ENCODE measurements at regions not wholly inside any gene's neighbourhood (a gene's known extent, or its start where the extent isn't known, plus 50 kb on each side); places are given as distances from the start of the nearest gene placed in this dataset.

DNA sequence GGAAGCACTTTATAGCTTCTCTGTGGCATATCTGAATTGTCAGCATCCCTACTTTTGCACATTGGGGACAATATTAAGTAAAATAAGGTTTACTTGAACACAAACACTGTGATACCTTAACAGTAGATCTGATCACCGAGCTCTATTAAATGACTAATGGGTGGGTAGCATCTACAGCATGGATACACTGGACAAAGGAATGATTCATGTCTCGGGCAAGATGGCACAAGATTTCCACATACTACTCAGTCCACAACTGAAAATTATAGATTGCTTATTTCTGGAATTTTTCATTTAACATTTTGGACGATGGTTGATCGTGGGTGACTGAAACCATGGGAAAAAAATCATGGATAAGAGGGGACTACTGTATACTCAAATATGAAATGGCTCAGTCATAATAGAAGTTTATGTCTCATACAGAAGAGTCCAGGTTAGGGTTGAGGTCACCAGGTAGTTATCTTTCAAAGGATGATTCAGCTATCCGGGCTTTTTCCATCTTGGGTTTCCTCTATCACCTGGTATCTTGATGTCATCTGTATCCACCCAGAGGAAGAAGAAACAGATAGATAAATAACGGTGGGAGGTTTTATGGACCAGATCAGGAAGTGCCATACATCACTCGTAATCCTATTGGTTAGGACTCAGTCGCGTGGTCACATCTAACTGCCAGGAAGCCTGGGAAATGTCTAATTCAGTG, 320.0 kb upstream of the RARB start:
- H3K4me1 ChIP-seq (ENCODE audit: control insufficient read depth, insufficient read depth, low read length) = no peaks in the 10 kb centered on the region
- TF ChIP-seq ZNF391 (tag by site-specific recombination; IDR thresholded peaks at IDR 0.05; ENCODE audit: borderline replicate concordance, low read depth) = no peak
- no peak for TF ChIP-seq ZNF335 (tag by site-specific recombination; conservative IDR thresholded peaks at IDR 0.05)
- 0 out of 2 replicates have a peak, but pooled peaks have one; percentile 32 for TF ChIP-seq ZNF184 (tag by site-specific recombination; IDR thresholded peaks at IDR 0.05)
- TF ChIP-seq KLF1 (tag by site-specific recombination; IDR thresholded peaks at IDR 0.05) = no peak
- TF ChIP-seq ZFP41 (tag by site-specific recombination; IDR thresholded peaks at IDR 0.05; ENCODE audit: borderline replicate concordance) = no peak
- TF ChIP-seq ZNF600 (tag by site-specific recombination; IDR thresholded peaks at IDR 0.05) = no peak
- ChIA-PET CTCF (interaction anchor here (0.7 kb wide), 1 partner anchor 168 kb away, joined by 3 read pairs; no protein-coding TSS in a partner anchor), POLR2A (no interaction called here)
- H3K4me3 ChIP-seq (ENCODE audit: low read depth, low read length) = no peak overlapping the region
- H3K36me3 ChIP-seq (ENCODE audit: control insufficient read depth in 2 of 2, insufficient read depth in 1 of 2, low read length in 2 of 2) = no peaks in the 10 kb centered on the region
- H3K9me3 ChIP-seq (ENCODE audit: control insufficient read depth, insufficient read depth, low read depth, low read length) = no peaks in the 10 kb centered on the region
- H3K27ac ChIP-seq (ENCODE audit: extremely low read depth, low read depth, low read length) = no peak overlapping the region

DNA sequence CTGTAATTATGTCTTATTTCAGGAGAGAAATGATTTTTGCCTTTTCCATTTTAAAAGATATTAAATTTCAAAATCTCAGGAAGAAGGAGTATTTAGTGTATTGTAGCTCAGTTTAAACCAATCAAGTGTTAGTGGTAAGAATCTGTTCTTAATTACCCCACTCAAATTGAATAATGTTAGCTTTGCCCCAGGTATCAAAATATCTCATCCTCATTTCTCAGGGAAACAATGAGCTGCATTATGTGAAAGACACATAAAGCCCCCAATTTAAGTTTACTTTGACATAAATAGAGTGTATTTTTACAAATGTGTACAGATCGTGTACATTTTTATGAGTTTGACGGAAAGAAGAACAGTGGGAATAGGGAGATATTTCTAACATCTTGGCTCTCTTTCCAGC, 317.4 kb upstream of the RARB start:
- POLR2A ChIA-PET = no interaction called here

DNA sequence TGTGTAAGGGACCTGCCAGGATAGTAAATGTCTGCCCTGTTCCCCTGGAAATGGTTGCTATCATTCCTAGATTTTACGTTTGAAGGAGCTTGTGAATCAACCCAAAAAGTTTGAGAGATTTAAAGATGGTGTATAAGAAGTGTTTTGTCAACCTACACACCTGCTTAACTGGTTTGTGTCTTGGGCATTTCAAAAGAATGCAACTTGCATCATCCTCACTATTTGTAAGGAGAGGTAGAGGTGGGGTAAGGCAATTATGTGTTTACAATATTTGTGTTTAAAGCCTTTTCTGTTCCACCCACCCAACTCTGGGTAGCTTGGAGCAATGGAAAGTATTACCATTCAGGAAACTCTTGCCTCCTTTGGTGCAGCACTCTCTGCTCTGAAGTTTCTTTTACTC, 314.2 kb upstream of the RARB start:
- POLR2A ChIA-PET = interaction anchor here (0.5 kb wide), 1 partner anchor 9 kb away, joined by 5 read pairs; no protein-coding TSS in a partner anchor
- no peak for TF ChIP-seq ZNF560 (tag by site-specific recombination; IDR thresholded peaks at IDR 0.05; ENCODE audit: borderline replicate concordance)
- no peak for TF ChIP-seq ZNF214 (tag by site-specific recombination; IDR thresholded peaks at IDR 0.05; ENCODE audit: borderline replicate concordance)
- TF ChIP-seq, protein P1, sequence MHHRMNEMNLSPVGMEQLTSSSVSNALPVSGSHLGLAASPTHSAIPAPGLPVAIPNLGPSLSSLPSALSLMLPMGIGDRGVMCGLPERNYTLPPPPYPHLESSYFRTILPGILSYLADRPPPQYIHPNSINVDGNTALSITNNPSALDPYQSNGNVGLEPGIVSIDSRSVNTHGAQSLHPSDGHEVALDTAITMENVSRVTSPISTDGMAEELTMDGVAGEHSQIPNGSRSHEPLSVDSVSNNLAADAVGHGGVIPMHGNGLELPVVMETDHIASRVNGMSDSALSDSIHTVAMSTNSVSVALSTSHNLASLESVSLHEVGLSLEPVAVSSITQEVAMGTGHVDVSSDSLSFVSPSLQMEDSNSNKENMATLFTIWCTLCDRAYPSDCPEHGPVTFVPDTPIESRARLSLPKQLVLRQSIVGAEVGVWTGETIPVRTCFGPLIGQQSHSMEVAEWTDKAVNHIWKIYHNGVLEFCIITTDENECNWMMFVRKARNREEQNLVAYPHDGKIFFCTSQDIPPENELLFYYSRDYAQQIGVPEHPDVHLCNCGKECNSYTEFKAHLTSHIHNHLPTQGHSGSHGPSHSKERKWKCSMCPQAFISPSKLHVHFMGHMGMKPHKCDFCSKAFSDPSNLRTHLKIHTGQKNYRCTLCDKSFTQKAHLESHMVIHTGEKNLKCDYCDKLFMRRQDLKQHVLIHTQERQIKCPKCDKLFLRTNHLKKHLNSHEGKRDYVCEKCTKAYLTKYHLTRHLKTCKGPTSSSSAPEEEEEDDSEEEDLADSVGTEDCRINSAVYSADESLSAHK (tag by site-specific recombination; IDR thresholded peaks at IDR 0.05) = no peak
- TF ChIP-seq, protein P2, sequence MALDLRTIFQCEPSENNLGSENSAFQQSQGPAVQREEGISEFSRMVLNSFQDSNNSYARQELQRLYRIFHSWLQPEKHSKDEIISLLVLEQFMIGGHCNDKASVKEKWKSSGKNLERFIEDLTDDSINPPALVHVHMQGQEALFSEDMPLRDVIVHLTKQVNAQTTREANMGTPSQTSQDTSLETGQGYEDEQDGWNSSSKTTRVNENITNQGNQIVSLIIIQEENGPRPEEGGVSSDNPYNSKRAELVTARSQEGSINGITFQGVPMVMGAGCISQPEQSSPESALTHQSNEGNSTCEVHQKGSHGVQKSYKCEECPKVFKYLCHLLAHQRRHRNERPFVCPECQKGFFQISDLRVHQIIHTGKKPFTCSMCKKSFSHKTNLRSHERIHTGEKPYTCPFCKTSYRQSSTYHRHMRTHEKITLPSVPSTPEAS (tag by site-specific recombination; IDR thresholded peaks at IDR 0.05) = no peak
- no peak for TF ChIP-seq ZNF510 (tag by site-specific recombination; IDR thresholded peaks at IDR 0.05; ENCODE audit: insufficient replicate concordance)
- TF ChIP-seq ZNF391 (tag by site-specific recombination; IDR thresholded peaks at IDR 0.05; ENCODE audit: borderline replicate concordance, low read depth) = no peak
- TF ChIP-seq ZNF610 (tag by site-specific recombination; IDR thresholded peaks at IDR 0.05; ENCODE audit: borderline replicate concordance) = no peak
- TF ChIP-seq, protein P3, sequence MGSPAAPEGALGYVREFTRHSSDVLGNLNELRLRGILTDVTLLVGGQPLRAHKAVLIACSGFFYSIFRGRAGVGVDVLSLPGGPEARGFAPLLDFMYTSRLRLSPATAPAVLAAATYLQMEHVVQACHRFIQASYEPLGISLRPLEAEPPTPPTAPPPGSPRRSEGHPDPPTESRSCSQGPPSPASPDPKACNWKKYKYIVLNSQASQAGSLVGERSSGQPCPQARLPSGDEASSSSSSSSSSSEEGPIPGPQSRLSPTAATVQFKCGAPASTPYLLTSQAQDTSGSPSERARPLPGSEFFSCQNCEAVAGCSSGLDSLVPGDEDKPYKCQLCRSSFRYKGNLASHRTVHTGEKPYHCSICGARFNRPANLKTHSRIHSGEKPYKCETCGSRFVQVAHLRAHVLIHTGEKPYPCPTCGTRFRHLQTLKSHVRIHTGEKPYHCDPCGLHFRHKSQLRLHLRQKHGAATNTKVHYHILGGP (tag by site-specific recombination; IDR thresholded peaks at IDR 0.05) = no peak
- TF ChIP-seq ZNF658 (tag by site-specific recombination; IDR thresholded peaks at IDR 0.05) = no peak
- TF ChIP-seq ZNF335 (tag by site-specific recombination; conservative IDR thresholded peaks at IDR 0.05) = no peak
- TF ChIP-seq ZNF501 (tag by site-specific recombination; IDR thresholded peaks at IDR 0.05) = no peak
- TF ChIP-seq ZNF16 (tag by site-specific recombination; IDR thresholded peaks at IDR 0.05; ENCODE audit: low read depth) = no peak
- no peak for TF ChIP-seq ZNF623 (tag by site-specific recombination; IDR thresholded peaks at IDR 0.05)
- TF ChIP-seq ZNF23 (tag by site-specific recombination; IDR thresholded peaks at IDR 0.05; ENCODE audit: borderline replicate concordance) = no peak
- no peak for TF ChIP-seq ZNF561 (tag by site-specific recombination; IDR thresholded peaks at IDR 0.05; ENCODE audit: borderline replicate concordance)
- no peak for TF ChIP-seq ZNF433 (tag by site-specific recombination; IDR thresholded peaks at IDR 0.05; ENCODE audit: low read depth)
- TF ChIP-seq MZF1 (tag by site-specific recombination; IDR thresholded peaks at IDR 0.05; ENCODE audit: borderline replicate concordance) = no peak
- no peak for TF ChIP-seq FEZF1 (tag by site-specific recombination; IDR thresholded peaks at IDR 0.05)

More for the DNA sequence above, 317.4 kb upstream of the RARB start:
- H3K4me1 ChIP-seq (ENCODE audit: control insufficient read depth, insufficient read depth, low read length) = no peaks in the 10 kb centered on the region
- CTCF ChIA-PET = interaction anchor here (0.6 to 0.7 kb wide), 3 partner anchors 914 to 1247 kb away, joined by 3 to 4 read pairs (median 3); no protein-coding TSS in a partner anchor
- no peaks in the 10 kb centered on the region for H3K9me3 ChIP-seq (ENCODE audit: control insufficient read depth, insufficient read depth, low read depth, low read length)
- no peak overlapping the region for H3K4me3 ChIP-seq (ENCODE audit: low read depth, low read length)
- no peak overlapping the region for H3K27ac ChIP-seq (ENCODE audit: extremely low read depth, low read depth, low read length)
- no peaks in the 10 kb centered on the region for H3K36me3 ChIP-seq (ENCODE audit: control insufficient read depth in 2 of 2, insufficient read depth in 1 of 2, low read length in 2 of 2)
- TF ChIP-seq ZNF621 (tag by site-specific recombination; IDR thresholded peaks at IDR 0.05) (no peak), YY1 (tag by site-specific recombination; IDR thresholded peaks at IDR 0.05) (no peak), ZNF677 (tag by site-specific recombination; IDR thresholded peaks at IDR 0.05) (no peak), ZBTB7A (tag by site-specific recombination; IDR thresholded peaks at IDR 0.05; ENCODE audit: low read depth) (no peak), ZNF266 (tag by site-specific recombination; IDR thresholded peaks at IDR 0.05; ENCODE audit: low read depth) (no peak), KLF10 (tag by site-specific recombination; IDR thresholded peaks at IDR 0.05) (no peak)
- TF ChIP-seq, protein P4, sequence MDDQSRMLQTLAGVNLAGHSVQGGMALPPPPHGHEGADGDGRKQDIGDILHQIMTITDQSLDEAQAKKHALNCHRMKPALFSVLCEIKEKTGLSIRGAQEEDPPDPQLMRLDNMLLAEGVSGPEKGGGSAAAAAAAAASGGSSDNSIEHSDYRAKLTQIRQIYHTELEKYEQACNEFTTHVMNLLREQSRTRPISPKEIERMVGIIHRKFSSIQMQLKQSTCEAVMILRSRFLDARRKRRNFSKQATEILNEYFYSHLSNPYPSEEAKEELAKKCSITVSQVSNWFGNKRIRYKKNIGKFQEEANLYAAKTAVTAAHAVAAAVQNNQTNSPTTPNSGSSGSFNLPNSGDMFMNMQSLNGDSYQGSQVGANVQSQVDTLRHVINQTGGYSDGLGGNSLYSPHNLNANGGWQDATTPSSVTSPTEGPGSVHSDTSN (CRISPR knock-in tag; IDR thresholded peaks at IDR 0.05) = no peak

More for the DNA sequence above, 314.2 kb upstream of the RARB start:
- no peaks in the 10 kb centered on the region for H3K36me3 ChIP-seq (ENCODE audit: control insufficient read depth in 2 of 2, insufficient read depth in 1 of 2, low read length in 2 of 2)
- CTCF ChIA-PET = no interaction called here
- no peaks in the 10 kb centered on the region for H3K9me3 ChIP-seq (ENCODE audit: control insufficient read depth, insufficient read depth, low read depth, low read length)
- H3K27ac ChIP-seq (ENCODE audit: extremely low read depth, low read depth, low read length) = no peak overlapping the region
- no peak overlapping the region for H3K4me3 ChIP-seq (ENCODE audit: low read depth, low read length)
- H3K4me1 ChIP-seq (ENCODE audit: control insufficient read depth, insufficient read depth, low read length) = no peaks in the 10 kb centered on the region

All from HEK293 (cell line).